Karpas-422 (cell line): ENCODE measurements at regions not wholly inside any gene's neighbourhood (a gene's known extent, or its start where the extent isn't known, plus 50 kb on each side); places are given as distances from the start of the nearest gene placed in this dataset.

Experiments
- DNase-seq: peaks from one replicate; pipeline ENCODE4 v3.0.0-alpha.2; 2015
- H2AFZ ChIP-seq: fragments of 200-600 bp; sonication (generic); 2 replicates; pipeline ENCODE4 v1.6.1; 2014; ENCODE audit warnings: antibody characterized with exemption, low read length, mixed read lengths
- H3K27ac ChIP-seq: fragments of 200-600 bp; sonication (generic); 2 replicates; pipeline ENCODE4 v1.5.1; 2014; ENCODE audit warnings: mild to moderate bottlenecking, low read length, moderate library complexity
- H3K27me3 ChIP-seq: fragments of 200-600 bp; sonication (generic); 2 replicates; pipeline ENCODE4 v1.6.1; 2014; ENCODE audit warnings: low read length, mixed read lengths
- H3K36me3 ChIP-seq: fragments of 200-600 bp; sonication (generic); 2 replicates; pipeline ENCODE4 v1.6.1; 2014; ENCODE audit warnings: low read length, mixed read lengths; ENCODE audit not compliant: insufficient read depth
- H3K4me1 ChIP-seq: fragments of 200-600 bp; sonication (generic); 2 replicates; pipeline ENCODE4 v1.6.1; 2014; ENCODE audit warnings: mild to moderate bottlenecking, low read length, mixed read lengths
- H3K4me2 ChIP-seq: fragments of 200-600 bp; sonication (generic); 2 replicates; pipeline ENCODE4 v1.6.1; 2014; ENCODE audit warnings: low read length, low read depth, mild to moderate bottlenecking; ENCODE audit not compliant: poor library complexity, severe bottlenecking
- H3K4me3 ChIP-seq: fragments of 200-600 bp; sonication (generic); 2 replicates; pipeline ENCODE4 v1.5.1; 2014; ENCODE audit warnings: mild to moderate bottlenecking, antibody characterized with exemption, low read length, mixed read lengths
- H3K79me2 ChIP-seq: fragments of 200-600 bp; sonication (generic); 2 replicates; pipeline ENCODE4 v1.6.1; 2014; ENCODE audit warnings: mild to moderate bottlenecking, low read length, mixed read lengths
- H3K9ac ChIP-seq: fragments of 200-600 bp; sonication (generic); 2 replicates; pipeline ENCODE4 v1.6.0; 2014; ENCODE audit warnings: low read length
- H3K9me2 ChIP-seq: fragments of 200-600 bp; sonication (generic), shearing (Covaris generic); replicated peaks from 2 replicates; pipeline ENCODE4 v1.6.0; 2014; ENCODE audit warnings: mild to moderate bottlenecking, low read length, moderate library complexity; ENCODE audit not compliant: insufficient read depth
- H3K9me3 ChIP-seq: fragments of 300-700, 200-600 bp; sonication (generic); 2 replicates; pipeline ENCODE4 v1.6.1; 2014; ENCODE audit warnings: low read length, mixed read lengths
- H4K20me1 ChIP-seq: fragments of 200-600 bp; sonication (generic); 2 replicates; pipeline ENCODE4 v1.6.1; 2014; ENCODE audit warnings: mild to moderate bottlenecking, antibody characterized with exemption, low read length, low read depth; ENCODE audit not compliant: insufficient read depth

GRCh38 chr11:11022125-11022730, 164.4 kb upstream of the ZBED5 start:
- no peak overlapping the region for H3K4me3 ChIP-seq
- H4K20me1 ChIP-seq: no peaks in the 10 kb centered on the region
- no peak overlapping the region for H3K9ac ChIP-seq
- no peaks in the 10 kb centered on the region for H3K27me3 ChIP-seq
- no peaks in the 10 kb centered on the region for H3K79me2 ChIP-seq
- H3K27ac ChIP-seq: no peak overlapping the region
- H3K9me3 ChIP-seq: no peaks in the 10 kb centered on the region
- no peak overlapping the region for H2AFZ ChIP-seq
- H3K9me2 ChIP-seq: no peaks in the 10 kb centered on the region
- no peaks in the 10 kb centered on the region for H3K36me3 ChIP-seq
- no peaks in the 10 kb centered on the region for H3K4me1 ChIP-seq
- no peak overlapping the region for H3K4me2 ChIP-seq
- DNase-seq: peak; percentile 68

GRCh38 chr11:11021563-11021962, 163.7 kb upstream of the ZBED5 start:
- Histone ChIP-seq H3K79me2 (no peaks in the 10 kb centered on the region), H3K9ac (no peak overlapping the region), H3K4me1 (no peaks in the 10 kb centered on the region), H4K20me1 (no peaks in the 10 kb centered on the region), H3K9me2 (no peaks in the 10 kb centered on the region), H3K4me2 (no peak overlapping the region), H3K4me3 (no peak overlapping the region), H3K27ac (no peak overlapping the region), H3K27me3 (no peaks in the 10 kb centered on the region), H3K36me3 (no peaks in the 10 kb centered on the region), H2AFZ (no peak overlapping the region), H3K9me3 (no peaks in the 10 kb centered on the region)
- no peak for DNase-seq

GRCh38 chr11:11020747-11021149, 162.9 kb upstream of the ZBED5 start:
- no peak overlapping the region for H3K27ac ChIP-seq
- no peak for DNase-seq
- H3K79me2 ChIP-seq: no peaks in the 10 kb centered on the region
- no peaks in the 10 kb centered on the region for H3K9me2 ChIP-seq
- H2AFZ ChIP-seq: no peak overlapping the region
- H4K20me1 ChIP-seq: no peaks in the 10 kb centered on the region
- H3K4me2 ChIP-seq: no peak overlapping the region
- H3K9ac ChIP-seq: no peak overlapping the region
- H3K4me3 ChIP-seq: no peak overlapping the region
- no peaks in the 10 kb centered on the region for H3K9me3 ChIP-seq
- no peaks in the 10 kb centered on the region for H3K36me3 ChIP-seq
- no peaks in the 10 kb centered on the region for H3K4me1 ChIP-seq
- H3K27me3 ChIP-seq: no peaks in the 10 kb centered on the region

GRCh38 chr11:11020219-11020726, 162.4 kb upstream of the ZBED5 start:
- no peak overlapping the region for H3K4me2 ChIP-seq
- no peaks in the 10 kb centered on the region for H3K27me3 ChIP-seq
- DNase-seq: no peak
- no peaks in the 10 kb centered on the region for H3K9me2 ChIP-seq
- no peak overlapping the region for H3K4me3 ChIP-seq
- no peak overlapping the region for H3K27ac ChIP-seq
- H4K20me1 ChIP-seq: no peaks in the 10 kb centered on the region
- no peak overlapping the region for H3K9ac ChIP-seq
- no peaks in the 10 kb centered on the region for H3K4me1 ChIP-seq
- H3K79me2 ChIP-seq: no peaks in the 10 kb centered on the region
- no peaks in the 10 kb centered on the region for H3K9me3 ChIP-seq
- H3K36me3 ChIP-seq: no peaks in the 10 kb centered on the region
- no peak overlapping the region for H2AFZ ChIP-seq

- Histone ChIP-seq H3K9me2 (no peaks in the 10 kb centered on the region), H3K4me1 (no peaks in the 10 kb centered on the region), H3K9me3 (no peaks in the 10 kb centered on the region), H3K4me3 (no peak overlapping the region), H3K4me2 (no peak overlapping the region), H3K27ac (no peak overlapping the region), H4K20me1 (no peaks in the 10 kb centered on the region), H2AFZ (no peak overlapping the region), H3K9ac (no peak overlapping the region), H3K79me2 (no peaks in the 10 kb centered on the region), H3K27me3 (no peaks in the 10 kb centered on the region), H3K36me3 (no peaks in the 10 kb centered on the region)
- no peak for DNase-seq
Observed at GRCh38 chr11:11016943-11017342, 159.1 kb upstream of the ZBED5 start.

- Histone ChIP-seq H3K9me3 (no peaks in the 10 kb centered on the region), H3K36me3 (no peaks in the 10 kb centered on the region), H3K9me2 (no peaks in the 10 kb centered on the region), H3K9ac (no peak overlapping the region), H3K79me2 (no peaks in the 10 kb centered on the region), H3K4me2 (no peak overlapping the region), H2AFZ (no peak overlapping the region), H3K4me3 (no peak overlapping the region), H3K27me3 (no peaks in the 10 kb centered on the region), H3K27ac (no peak overlapping the region), H4K20me1 (no peaks in the 10 kb centered on the region), H3K4me1 (no peaks in the 10 kb centered on the region)
- DNase-seq: no peak
Observed at GRCh38 chr11:11016068-11016467, 158.2 kb upstream of the ZBED5 start.

- no peak overlapping the region for H3K9ac ChIP-seq
- H4K20me1 ChIP-seq: no peaks in the 10 kb centered on the region
- H3K79me2 ChIP-seq: no peaks in the 10 kb centered on the region
- no peak for DNase-seq
- H3K4me2 ChIP-seq: no peak overlapping the region
- H3K4me1 ChIP-seq: no peaks in the 10 kb centered on the region
- no peak overlapping the region for H2AFZ ChIP-seq
- no peaks in the 10 kb centered on the region for H3K9me3 ChIP-seq
- no peaks in the 10 kb centered on the region for H3K9me2 ChIP-seq
- H3K4me3 ChIP-seq: no peak overlapping the region
- H3K27ac ChIP-seq: no peak overlapping the region
- no peaks in the 10 kb centered on the region for H3K27me3 ChIP-seq
- no peaks in the 10 kb centered on the region for H3K36me3 ChIP-seq
Observed at GRCh38 chr11:11011617-11012016, 153.8 kb upstream of the ZBED5 start.

- no peak overlapping the region for H3K27ac ChIP-seq
- DNase-seq: no peak
- no peaks in the 10 kb centered on the region for H3K9me3 ChIP-seq
- no peak overlapping the region for H3K4me3 ChIP-seq
- no peak overlapping the region for H2AFZ ChIP-seq
- no peaks in the 10 kb centered on the region for H3K4me1 ChIP-seq
- no peak overlapping the region for H3K4me2 ChIP-seq
- H3K79me2 ChIP-seq: no peaks in the 10 kb centered on the region
- no peaks in the 10 kb centered on the region for H3K36me3 ChIP-seq
- H3K9me2 ChIP-seq: no peaks in the 10 kb centered on the region
- H3K27me3 ChIP-seq: no peaks in the 10 kb centered on the region
- no peak overlapping the region for H3K9ac ChIP-seq
- H4K20me1 ChIP-seq: no peaks in the 10 kb centered on the region
Observed at GRCh38 chr11:11010624-11011127, 152.8 kb upstream of the ZBED5 start.
